OCI-LY1 (cell line): ENCODE measurements at regions not wholly inside any gene's neighbourhood (a gene's known extent, or its start where the extent isn't known, plus 50 kb on each side); places are given as distances from the start of the nearest gene placed in this dataset.

Experiments used
- H2AFZ ChIP-seq: fragments of 200-600 bp; sonication (generic), shearing (Covaris generic); 2 replicates; pipeline ENCODE4 v1.6.0; 2014; ENCODE audit warnings: antibody characterized with exemption, mild to moderate bottlenecking, low read length
- H3F3A ChIP-seq: fragments of 200-600 bp; sonication (generic), shearing (Covaris generic); 2 replicates; pipeline ENCODE4 v1.6.0; 2014; ENCODE audit warnings: mild to moderate bottlenecking, antibody characterized with exemption, low read length, moderate library complexity; ENCODE audit not compliant: insufficient read depth
- H3K27ac ChIP-seq: fragments of 200-600 bp; sonication (generic); 2 replicates; pipeline ENCODE4 v1.5.1; 2014; ENCODE audit warnings: low read length, mixed run types, mild to moderate bottlenecking, low read depth; ENCODE audit not compliant: poor library complexity, severe bottlenecking
- H3K27me3 ChIP-seq: fragments of 200-600 bp; sonication (generic); 2 replicates; pipeline ENCODE4 v1.6.0; 2014; ENCODE audit warnings: antibody characterized with exemption, mild to moderate bottlenecking, low read length, moderate library complexity; ENCODE audit not compliant: insufficient read depth
- H3K36me3 ChIP-seq: fragments of 200-600 bp; sonication (generic); 2 replicates; pipeline ENCODE4 v1.6.1; 2014; ENCODE audit warnings: mild to moderate bottlenecking, antibody characterized with exemption, low read length, moderate library complexity, mixed read lengths; ENCODE audit not compliant: insufficient read depth
- H3K4me1 ChIP-seq: fragments of 200-600 bp; sonication (generic); 2 replicates; pipeline ENCODE4 v1.5.1; 2014; ENCODE audit warnings: mild to moderate bottlenecking, low read length, moderate library complexity; ENCODE audit not compliant: insufficient read depth, severe bottlenecking
- H3K4me2 ChIP-seq: fragments of 200-600 bp; sonication (generic), shearing (Covaris generic); 2 replicates; pipeline ENCODE4 v1.6.1; 2014; ENCODE audit warnings: low read length
- H3K4me3 ChIP-seq: fragments of 200-600 bp; sonication (generic); 2 replicates; pipeline ENCODE4 v1.5.1; 2014; ENCODE audit warnings: low read length, low read depth, mild to moderate bottlenecking, mixed read lengths; ENCODE audit not compliant: poor library complexity, severe bottlenecking
- H3K79me2 ChIP-seq: fragments of 200-600 bp; shearing (Covaris generic); 2 replicates; pipeline ENCODE4 v1.6.1; 2016; ENCODE audit warnings: mixed run types, low read length, mixed read lengths; ENCODE audit not compliant: insufficient read depth
- H3K9ac ChIP-seq: fragments of 200-600 bp; sonication (generic), shearing (Covaris generic); 2 replicates; pipeline ENCODE4 v1.6.1; 2014; ENCODE audit warnings: mild to moderate bottlenecking, low read length, mixed read lengths
- H3K9me2 ChIP-seq: fragments of 200-600 bp; sonication (generic), shearing (Covaris generic); 2 replicates; pipeline ENCODE4 v1.6.1; 2014; ENCODE audit warnings: low read depth, mild to moderate bottlenecking, low read length, mixed read lengths
- H3K9me3 ChIP-seq: fragments of 200-600 bp; shearing (Covaris generic); 2 replicates; pipeline ENCODE4 v1.6.1; 2014; ENCODE audit warnings: low read length, mixed read lengths
- H4K20me1 ChIP-seq: fragments of 200-600 bp; sonication (generic), shearing (Covaris generic); 2 replicates; pipeline ENCODE4 v1.6.0; 2016; ENCODE audit warnings: mild to moderate bottlenecking, low read length; ENCODE audit not compliant: insufficient read depth
- EZH2 ChIP-seq: fragments of 200-600 bp; sonication (generic), shearing (Covaris generic); IDR thresholded peaks from 2 replicates; pipeline ENCODE4 v1.8.0; 2017; ENCODE audit warnings: borderline replicate concordance, mixed run types, mild to moderate bottlenecking, antibody characterized with exemption, low read length, moderate library complexity, mixed read lengths
- TF ChIP-seq, protein P1 (sequence below): fragments of 200-600 bp; sonication (generic), shearing (Covaris generic); IDR thresholded peaks from 2 replicates; pipeline ENCODE4 v1.5.1; 2017; ENCODE audit warnings: mild to moderate bottlenecking, antibody characterized with exemption, low read length, moderate library complexity, mixed read lengths

DNA sequence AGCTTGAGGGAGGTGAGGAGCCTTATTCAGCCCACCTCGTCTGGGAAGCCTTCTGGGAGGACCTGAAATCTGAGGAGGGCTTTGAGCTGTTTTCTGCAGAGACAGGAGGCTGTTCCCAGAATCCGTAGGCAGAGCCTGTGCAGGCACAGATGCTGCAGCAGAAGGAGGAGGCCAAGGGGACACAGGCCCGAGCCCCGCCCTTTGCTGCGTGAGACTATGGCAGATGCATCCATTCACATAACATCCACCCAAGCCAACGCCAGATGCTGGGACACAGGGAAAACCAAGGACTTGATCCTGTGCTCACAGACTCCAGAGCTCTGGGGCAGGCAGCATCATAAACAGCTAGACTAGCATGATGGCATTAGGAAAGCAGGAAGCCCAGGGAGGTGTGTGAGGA lies 98.2 kb downstream of the KCNF1 start:
- Histone ChIP-seq H4K20me1 (no peaks in the 10 kb centered on the region), H3K4me2 (no peak overlapping the region), H3K36me3 (no peaks in the 10 kb centered on the region; the same call in 1 of the 2 replicates), H2AFZ (no peak overlapping the region), H3F3A (no peaks in the 10 kb centered on the region), H3K4me3 (no peak overlapping the region), H3K27me3 (peaks cover 4% of the 10 kb centered on the region; the same call in 1 of the 2 replicates), H3K9me2 (no peaks in the 10 kb centered on the region), H3K9ac (no peak overlapping the region), H3K9me3 (peaks cover 3% of the 10 kb centered on the region; the same call in 1 of the 2 replicates), H3K79me2 (no peaks in the 10 kb centered on the region), H3K27ac (no peak overlapping the region), H3K4me1 (no peaks in the 10 kb centered on the region)
- TF ChIP-seq, protein P1, sequence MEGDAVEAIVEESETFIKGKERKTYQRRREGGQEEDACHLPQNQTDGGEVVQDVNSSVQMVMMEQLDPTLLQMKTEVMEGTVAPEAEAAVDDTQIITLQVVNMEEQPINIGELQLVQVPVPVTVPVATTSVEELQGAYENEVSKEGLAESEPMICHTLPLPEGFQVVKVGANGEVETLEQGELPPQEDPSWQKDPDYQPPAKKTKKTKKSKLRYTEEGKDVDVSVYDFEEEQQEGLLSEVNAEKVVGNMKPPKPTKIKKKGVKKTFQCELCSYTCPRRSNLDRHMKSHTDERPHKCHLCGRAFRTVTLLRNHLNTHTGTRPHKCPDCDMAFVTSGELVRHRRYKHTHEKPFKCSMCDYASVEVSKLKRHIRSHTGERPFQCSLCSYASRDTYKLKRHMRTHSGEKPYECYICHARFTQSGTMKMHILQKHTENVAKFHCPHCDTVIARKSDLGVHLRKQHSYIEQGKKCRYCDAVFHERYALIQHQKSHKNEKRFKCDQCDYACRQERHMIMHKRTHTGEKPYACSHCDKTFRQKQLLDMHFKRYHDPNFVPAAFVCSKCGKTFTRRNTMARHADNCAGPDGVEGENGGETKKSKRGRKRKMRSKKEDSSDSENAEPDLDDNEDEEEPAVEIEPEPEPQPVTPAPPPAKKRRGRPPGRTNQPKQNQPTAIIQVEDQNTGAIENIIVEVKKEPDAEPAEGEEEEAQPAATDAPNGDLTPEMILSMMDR: no peak
- TF ChIP-seq EZH2: no peak

DNA sequence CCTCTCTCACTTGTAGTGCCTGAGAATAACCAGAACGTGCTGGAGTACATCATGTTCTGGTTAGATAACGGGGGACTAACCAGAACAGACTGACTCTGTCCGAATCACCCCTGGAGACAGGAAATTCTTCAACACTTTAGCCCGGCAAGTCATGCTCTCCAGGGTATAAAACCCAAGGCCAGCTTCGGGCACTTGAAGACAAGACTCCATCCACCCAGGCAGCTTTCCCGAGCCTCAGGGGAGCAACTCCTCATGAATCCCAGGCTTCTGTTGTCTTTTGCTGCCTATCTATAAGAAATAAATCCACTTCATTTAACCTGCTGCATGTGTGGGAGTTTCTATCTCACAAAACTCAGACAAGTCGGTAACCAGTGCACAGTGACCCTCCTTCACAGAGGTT lies 99.6 kb downstream of the KCNF1 start:
- H3K4me2 ChIP-seq: no peak overlapping the region
- no peak overlapping the region for H2AFZ ChIP-seq
- no peaks in the 10 kb centered on the region for H4K20me1 ChIP-seq
- H3K9me3 ChIP-seq: peaks cover 3% of the 10 kb centered on the region; the same call in 1 of the 2 replicates
- no peak overlapping the region for H3K4me3 ChIP-seq
- H3K4me1 ChIP-seq: no peaks in the 10 kb centered on the region
- H3K27me3 ChIP-seq: peaks cover 4% of the 10 kb centered on the region; the same call in 1 of the 2 replicates
- TF ChIP-seq, protein P1: no peak
- TF ChIP-seq EZH2: no peak
- no peaks in the 10 kb centered on the region for H3K79me2 ChIP-seq
- H3F3A ChIP-seq: no peaks in the 10 kb centered on the region
- H3K27ac ChIP-seq: no peak overlapping the region
- no peaks in the 10 kb centered on the region for H3K9me2 ChIP-seq
- no peak overlapping the region for H3K9ac ChIP-seq
- H3K36me3 ChIP-seq: no peaks in the 10 kb centered on the region; the same call in 1 of the 2 replicates

DNA sequence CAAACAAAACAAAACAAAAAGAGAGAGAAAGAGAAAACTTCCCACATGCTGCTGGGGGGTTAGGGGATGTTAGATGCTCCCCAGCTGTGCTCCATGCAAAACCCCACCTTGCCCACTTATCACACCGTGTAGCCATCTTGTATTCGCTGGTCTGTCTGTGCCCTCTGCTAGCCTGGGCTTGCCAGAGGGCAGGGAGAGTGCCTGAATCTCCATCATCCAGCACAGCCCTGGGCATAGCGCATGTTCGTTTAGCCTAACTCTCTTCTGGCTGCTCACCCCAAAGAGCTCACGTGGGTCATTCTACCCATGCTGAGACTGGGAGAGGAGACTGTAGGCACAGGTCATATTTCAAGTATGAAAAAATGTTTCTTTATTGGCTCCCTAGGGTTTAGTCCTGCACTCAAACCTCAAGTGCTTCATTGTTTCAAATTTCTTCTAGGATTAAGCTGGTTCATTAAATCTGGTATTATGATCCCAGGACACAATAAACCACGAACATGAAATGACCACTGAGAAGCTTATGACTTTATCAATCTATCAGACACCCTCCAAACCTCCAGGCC lies 100.5 kb downstream of the KCNF1 start:
- no peak overlapping the region for H2AFZ ChIP-seq

More for the DNA sequence above, 100.5 kb downstream of the KCNF1 start:
- no peaks in the 10 kb centered on the region for H3K4me1 ChIP-seq
- no peaks in the 10 kb centered on the region for H3F3A ChIP-seq
- H3K9ac ChIP-seq: no peak overlapping the region
- no peaks in the 10 kb centered on the region for H4K20me1 ChIP-seq
- TF ChIP-seq, protein P1: no peak
- no peak for TF ChIP-seq EZH2
- H3K36me3 ChIP-seq: no peaks in the 10 kb centered on the region; the same call in 1 of the 2 replicates
- H3K27ac ChIP-seq: no peak overlapping the region
- H3K4me2 ChIP-seq: no peak overlapping the region
- H3K27me3 ChIP-seq: peaks cover 4% of the 10 kb centered on the region; the same call in 1 of the 2 replicates
- H3K9me2 ChIP-seq: no peaks in the 10 kb centered on the region
- H3K79me2 ChIP-seq: no peaks in the 10 kb centered on the region
- no peak overlapping the region for H3K4me3 ChIP-seq
- H3K9me3 ChIP-seq: peaks cover 3% of the 10 kb centered on the region; the same call in 1 of the 2 replicates
